Inferior parietal cortex (tissue), 1 donor: ENCODE measurements at regions not wholly inside any gene's neighbourhood (a gene's known extent, or its start where the extent isn't known, plus 50 kb on each side); places are given as distances from the start of the nearest gene placed in this dataset.

Source experiments
- DNase-seq: peaks from one replicate; pipeline ENCODE4 v3.0.0-alpha.2; 2016; ENCODE audit errors: extremely low spot score

GRCh38 chr7:9854605-9855004, 1119.1 kb upstream of the PHF14 start:
- no peak for DNase-seq

GRCh38 chr7:9856668-9857067, 1117.0 kb upstream of the PHF14 start:
- DNase-seq: no peak

GRCh38 chr7:9863545-9863944, 1110.1 kb upstream of the PHF14 start:
- DNase-seq: no peak

DNA sequence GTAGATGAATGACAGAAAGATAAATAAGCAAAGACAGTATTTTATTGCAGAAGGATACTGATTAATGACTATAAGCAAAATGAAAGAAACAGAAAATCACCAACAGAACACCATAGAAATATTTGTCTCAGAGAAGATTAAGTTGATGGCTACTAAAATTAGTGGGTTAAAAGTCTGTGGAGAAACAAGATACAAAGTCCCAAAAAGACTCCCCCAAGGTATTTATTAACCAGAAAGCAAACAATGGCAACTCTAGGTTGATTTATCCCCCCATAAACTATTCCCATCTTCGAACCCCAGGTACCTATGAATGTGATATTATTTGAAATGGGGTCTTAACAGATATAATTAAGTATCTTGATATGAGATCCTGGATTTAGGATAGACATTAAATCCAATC, 1104.5 kb upstream of the PHF14 start:
- DNase-seq: no peak

DNA sequence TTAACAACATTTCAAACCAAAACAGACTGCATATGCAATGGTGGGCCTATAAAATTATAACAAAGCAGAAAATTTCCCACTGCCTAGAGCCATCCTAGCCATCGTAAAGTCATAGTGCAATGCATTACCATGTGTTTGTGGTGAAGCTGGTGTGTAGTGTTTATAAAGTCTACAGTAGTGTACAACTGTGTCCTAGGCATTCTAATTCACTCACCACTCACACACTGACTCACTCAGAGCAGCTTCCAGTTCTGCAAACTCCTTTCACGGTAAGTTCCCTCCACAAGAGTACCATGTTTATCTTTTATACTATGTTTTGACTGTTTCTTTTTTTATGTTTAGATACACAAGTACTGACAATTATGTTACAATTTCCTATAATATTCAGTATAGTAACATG, 1104.1 kb upstream of the PHF14 start:
- DNase-seq: no peak

DNA sequence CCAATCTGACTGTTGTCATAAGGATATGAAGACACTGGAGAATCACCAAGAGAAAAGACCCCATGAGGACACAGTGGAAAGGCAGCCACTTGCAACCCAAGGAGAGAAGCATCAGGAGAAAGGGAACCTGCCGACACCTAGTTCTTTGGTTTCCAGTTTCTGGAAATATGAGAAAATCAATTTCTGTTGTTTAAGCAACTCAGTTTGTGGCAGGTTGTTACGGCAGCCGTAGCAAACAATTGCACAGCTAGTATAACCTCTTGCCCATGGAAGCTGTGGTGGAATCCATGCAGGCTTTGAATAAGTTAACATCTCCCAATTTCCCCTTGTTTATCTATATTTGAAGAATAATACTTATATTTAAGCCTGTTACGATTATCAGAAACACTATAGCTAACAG, 1103.0 kb upstream of the PHF14 start:
- DNase-seq: no peak

DNA sequence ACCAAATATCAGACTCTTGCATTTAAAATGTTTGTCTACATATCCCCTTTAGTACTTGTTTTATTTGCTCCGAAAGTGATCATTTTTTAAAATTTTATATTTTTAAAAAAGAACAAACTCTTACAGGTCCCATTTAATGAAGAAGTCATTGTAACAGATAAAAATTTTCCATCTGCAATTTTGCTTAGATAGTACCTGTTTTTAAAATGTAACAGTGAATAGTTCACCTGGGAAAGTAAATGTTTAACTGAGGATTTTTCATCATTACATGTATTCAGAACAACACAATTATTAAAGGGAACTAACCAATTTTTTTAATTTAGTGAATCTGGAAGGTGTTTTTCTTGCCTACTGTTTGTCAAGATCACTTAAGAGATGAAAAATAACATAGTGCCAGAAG, 1099.5 kb upstream of the PHF14 start:
- DNase-seq: no peak

DNA sequence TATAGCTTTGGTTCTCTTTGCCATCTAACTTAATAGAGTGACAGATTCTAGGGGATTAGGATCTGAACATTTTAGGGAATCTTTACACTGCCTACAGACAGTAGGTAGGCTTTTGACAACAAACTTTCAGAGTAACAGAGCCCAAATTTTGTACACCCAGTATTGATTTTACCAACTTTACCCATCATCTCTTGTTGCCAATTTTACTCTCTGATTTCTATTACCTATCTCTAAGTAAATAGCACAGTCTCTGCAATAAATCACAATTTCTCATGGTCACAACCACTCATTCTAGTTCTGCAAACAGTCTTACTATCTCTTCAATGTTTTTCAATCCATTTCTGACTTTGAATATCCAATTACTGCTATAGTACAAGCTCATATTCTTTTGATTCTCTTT, 1097.6 kb upstream of the PHF14 start:
- no peak for DNase-seq

GRCh38 chr7:9889554-9889953, 1084.1 kb upstream of the PHF14 start:
- no peak for DNase-seq

DNA sequence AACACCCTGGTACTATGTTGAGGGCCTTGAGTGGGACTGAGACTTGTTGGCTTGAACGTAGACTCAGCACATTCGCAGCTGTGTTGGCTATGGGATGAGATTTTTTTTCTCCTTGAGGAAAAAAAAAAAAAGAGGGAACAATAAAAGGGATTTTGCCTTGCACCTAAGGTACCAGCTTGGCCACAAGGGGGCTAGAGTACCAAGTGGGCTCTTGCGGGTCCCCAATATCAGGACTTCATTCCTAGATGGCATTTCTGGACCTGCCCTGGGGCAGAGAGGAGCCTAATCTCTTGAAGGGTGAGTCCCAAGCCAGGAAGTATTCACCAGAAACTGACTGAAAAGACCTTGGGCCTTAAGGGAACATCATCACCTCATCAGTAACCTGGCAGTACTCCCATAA, 1083.6 kb upstream of the PHF14 start:
- no peak for DNase-seq

DNA sequence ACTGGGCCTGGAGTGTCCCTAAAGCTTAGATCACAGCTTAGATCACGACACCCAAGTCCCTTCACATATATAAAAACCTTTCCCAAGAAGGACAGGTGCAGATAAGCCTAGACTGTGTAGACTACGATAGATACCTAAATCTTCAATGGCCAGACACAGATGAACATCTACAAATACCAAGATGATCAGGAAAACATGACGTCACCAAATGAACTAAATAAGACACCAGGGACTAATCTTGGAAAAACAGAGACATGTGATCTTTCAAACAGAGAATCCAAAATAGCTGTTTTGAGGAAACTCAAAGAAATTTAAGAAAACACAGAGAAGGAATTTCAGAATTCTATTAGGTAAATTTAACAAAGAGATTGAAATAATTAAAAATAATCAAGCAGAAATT, 1082.6 kb upstream of the PHF14 start:
- DNase-seq: no peak

GRCh38 chr7:9900339-9900738, 1073.3 kb upstream of the PHF14 start:
- DNase-seq: no peak

DNA sequence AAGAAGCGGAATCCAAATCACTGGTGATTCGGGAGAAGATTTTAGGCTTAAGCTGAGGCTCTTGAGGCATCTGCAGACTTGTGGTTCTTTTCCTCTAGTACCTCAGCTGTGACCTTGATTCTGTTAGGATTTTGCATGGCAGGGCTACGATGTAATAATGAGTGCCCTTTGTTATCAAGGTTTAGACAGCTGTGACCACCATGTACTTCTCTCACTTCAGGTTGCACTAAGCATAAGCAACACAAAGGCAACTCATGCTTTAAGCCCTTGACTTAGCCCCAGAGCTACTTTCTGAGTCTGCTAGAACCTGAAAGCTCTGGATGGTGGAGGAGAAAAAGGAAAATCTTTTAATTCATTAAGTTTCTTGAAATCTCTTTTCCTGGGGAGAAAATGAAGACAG, 1052.3 kb upstream of the PHF14 start:
- DNase-seq: no peak

GRCh38 chr7:9937944-9938631, 1035.6 kb upstream of the PHF14 start:
- peak; percentile 21 for DNase-seq

GRCh38 chr7:9939176-9939575, 1034.5 kb upstream of the PHF14 start:
- no peak for DNase-seq

DNA sequence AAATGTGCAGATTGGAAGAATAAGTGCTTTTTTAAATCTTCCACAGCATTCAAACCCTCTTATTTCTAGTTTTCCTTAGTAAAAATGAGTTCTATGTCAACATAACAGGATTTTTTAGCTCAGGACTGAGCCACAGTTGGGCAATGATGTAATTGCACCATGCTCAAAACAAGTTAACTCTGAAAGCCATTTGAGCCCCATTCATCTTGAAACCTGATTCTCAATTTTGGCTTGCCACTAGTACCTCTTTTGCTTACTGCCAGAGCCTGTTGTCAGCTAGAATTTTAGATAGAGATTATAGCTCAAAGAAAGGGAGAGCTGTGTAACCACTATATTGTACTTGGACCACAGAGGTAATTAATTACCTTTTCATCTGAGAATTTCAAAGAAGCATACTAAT, 1028.5 kb upstream of the PHF14 start:
- DNase-seq: no peak

DNA sequence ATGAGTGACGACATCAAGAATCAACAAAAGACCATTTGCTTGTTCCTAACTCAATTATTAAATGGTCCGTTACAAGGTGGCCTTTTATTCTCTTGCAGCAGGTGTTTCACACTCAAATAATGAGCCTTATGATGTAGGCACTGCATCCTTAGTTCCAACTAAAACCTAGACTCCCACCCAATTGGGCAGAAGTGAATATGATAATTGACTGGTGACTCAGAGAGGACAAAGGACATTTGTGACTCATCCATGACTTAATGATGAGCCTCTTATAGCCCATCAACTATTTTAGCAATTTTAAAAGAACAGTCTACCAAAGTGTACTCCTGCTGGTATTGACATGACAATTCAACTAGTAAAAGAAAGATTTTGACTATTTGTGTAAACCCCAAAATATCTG, 1027.8 kb upstream of the PHF14 start:
- no peak for DNase-seq

DNA sequence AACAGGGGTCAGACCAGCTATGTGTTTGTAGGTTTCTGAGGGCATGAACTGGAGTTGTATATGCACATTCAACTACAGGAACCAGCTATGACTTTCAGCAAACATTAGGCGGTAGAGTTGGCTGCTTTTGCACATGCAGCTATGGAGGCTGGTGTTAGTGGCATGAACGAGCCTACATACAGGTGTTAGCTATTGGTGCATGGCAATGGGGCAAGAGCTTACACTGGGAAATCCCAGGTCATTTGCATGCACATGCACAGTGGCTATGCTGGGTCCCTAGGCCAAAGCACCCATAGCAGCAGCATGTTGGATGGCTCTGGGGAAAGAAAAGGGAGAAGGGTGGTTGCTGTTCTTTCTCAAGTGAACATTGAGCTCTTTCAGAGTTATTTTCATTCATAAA, 1018.5 kb upstream of the PHF14 start:
- no peak for DNase-seq

DNA sequence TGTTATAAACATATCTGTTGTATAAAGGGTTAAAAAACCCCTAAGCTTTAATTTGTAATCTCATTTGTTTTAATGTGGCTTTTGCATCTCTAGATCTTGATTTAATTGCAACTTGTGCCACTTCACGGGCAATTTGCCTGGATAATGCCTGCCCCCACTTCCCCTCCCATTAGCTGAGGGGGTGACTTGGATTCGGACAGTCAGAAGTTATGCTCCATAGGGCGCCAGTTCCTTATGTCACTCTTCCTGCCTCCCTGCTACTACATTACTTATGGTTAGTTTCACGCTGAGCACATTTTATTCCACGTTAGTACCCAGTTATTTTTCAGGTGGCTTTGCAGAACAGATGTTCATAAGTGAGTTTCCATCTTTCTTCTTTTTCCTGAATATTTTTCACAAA, 1015.2 kb upstream of the PHF14 start:
- DNase-seq: no peak

- DNase-seq: no peak
Observed at GRCh38 chr7:9960460-9960859, 1013.2 kb upstream of the PHF14 start.

- no peak for DNase-seq
Observed at GRCh38 chr7:9961161-9961922, 1012.3 kb upstream of the PHF14 start.

DNA sequence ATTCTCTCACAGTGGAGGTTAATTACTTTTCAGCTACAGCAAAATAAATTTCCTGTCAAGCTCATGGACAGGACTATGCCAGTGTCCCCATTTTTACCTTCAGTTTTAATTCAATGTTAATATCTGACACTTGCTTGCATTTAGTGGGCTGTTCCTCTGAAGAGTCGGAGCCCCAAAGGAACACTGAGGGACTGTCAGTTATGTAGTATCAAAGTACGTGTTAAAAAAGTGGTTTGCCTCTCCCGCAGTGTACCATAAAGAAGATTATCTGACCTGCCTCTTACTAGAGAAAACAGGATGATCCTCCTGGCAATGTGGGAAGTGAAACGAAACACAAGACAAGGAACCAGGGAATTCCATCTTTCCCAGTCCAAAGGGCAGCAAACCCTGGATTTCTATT, 1010.9 kb upstream of the PHF14 start:
- no peak for DNase-seq
